NCI-H446 treated with DMSO at 0.1 percent for 48 hours (cell line): ENCODE measurements at regions not wholly inside any gene's neighbourhood (a gene's known extent, or its start where the extent isn't known, plus 50 kb on each side); places are given as distances from the start of the nearest gene placed in this dataset.

Experiments
- DNase-seq: peaks from one replicate; lab custom pipeline; 2025; lab: John Stamatoyannopoulos, UW

DNA sequence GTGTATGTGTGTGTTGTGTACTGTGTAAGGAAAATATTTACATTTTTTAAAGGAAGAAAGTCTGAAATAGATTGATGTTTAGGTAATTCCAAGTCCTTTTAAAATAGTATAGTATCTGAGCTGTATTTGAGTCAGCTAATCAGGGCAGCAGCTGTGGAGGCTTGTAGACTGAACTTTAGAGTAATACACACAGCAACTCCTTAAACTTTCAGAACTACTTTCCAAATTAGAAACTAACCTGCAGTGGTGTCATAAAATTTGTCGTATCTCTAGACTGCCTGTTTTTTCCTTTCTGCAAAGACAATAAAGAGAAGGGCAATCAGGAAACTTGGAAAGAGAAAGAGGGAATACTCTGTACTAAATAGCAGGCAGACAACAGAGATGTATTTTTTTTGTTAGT lies 391.0 kb upstream of the AZI2 start:
- no peak for DNase-seq

DNA sequence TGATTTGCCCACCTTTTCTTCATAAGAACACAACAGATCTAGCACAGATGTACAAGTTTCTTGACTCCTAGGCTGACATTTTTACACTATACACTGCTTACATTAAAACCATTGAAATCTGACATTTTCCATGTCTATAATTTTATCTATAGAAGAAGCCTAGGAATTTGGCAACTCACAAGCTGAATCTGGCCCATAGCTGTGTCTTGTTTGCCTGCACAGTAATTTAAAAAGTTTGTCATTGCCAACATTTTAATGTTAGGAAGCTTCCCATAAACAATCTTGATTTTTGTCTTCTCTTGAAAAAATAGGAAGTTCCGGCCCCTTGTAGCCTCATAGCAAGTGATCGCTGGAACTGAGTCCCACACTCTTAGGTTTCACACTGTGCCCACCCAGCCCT lies 394.6 kb upstream of the AZI2 start:
- no peak for DNase-seq

DNA sequence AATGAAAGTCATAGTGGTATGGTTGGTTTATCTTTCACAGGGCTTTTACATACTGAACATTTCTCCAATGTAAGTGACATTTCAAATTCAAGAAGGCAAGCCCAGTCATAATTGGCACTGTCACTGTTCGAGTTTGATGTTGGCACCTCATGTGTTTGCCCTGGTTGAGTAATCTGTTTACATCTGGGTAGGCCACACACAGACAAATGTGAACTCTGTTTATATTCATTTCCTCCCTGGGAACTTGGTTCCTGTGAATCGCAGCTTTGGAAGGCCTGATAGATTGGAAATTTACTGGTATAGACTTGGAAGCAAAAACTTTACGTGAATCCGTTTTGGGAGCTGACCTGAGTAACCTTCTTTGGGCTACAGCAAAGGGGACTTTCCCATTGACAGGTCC lies 395.2 kb upstream of the AZI2 start:
- no peak for DNase-seq

DNA sequence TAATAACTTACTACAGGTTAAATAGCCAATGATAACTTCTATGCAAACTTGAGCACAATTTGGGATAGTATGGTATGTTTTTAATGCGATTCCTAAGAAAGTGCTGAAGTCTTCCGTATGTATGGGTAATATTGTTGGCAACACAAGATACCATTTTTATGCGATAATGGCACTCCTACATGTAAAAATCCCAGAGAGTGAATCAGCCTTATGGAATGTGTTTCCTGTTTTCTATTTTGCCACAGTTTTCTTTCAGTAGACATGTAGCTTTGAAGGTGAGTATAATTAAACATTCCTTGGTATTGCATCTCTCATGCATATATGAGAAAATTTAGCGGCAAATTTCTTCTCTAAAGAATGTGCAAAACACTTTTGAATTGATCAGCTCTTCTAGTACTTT lies 396.8 kb upstream of the AZI2 start:
- DNase-seq, result no peak

DNA sequence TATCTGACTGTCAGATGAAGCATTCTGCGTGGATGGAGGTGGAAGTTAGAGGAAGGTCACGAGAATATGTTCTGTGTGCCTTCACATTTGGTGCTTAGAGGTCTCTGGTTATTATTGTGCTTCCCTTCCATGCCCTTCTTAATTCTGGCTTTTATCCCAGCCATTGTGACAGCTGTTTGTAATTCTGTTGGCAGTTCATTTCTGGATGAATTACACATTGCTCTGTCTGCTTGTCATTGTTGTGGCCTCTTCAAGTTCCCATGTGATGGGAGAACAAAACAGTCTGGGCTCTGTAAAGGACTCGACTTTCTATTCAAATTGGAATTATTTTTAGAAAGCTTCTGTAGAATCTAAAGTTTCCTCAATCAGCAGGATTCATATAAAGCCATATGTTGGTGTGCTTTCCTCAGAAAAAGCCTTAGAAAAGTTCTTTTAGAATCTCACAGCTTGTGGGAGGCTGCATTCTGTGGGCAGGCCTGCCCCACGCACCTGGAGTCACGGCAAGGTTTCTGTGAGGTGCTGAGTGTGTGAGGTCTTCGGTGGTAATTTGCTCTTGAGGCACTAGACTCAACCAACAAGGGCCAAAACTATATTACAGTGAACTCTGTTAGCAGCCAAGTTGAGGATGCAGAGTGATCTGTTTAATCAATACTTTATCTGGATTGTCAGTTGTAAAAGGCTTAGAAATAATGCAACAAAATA lies 397.4 kb upstream of the AZI2 start:
- peak; percentile 13 for DNase-seq

DNA sequence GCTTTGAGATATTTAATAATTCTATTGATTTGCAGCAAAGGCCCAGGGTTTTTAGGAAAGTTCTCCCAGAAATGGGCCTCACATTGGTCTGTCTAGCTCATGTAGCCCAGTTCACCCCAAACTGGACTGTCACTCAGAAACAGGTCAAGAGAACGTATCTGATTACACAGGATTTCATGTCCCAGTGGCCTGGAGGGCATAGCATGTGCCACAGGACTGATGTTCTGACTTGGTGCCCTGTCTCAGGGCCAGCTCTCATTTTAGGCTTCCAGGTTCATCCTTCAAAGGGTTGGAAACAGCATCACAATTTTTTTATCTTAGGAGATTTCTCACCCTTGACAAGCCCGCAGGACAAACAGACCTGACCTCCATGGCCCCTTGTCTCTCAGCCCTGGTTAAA lies 398.4 kb upstream of the AZI2 start:
- no peak for DNase-seq

DNA sequence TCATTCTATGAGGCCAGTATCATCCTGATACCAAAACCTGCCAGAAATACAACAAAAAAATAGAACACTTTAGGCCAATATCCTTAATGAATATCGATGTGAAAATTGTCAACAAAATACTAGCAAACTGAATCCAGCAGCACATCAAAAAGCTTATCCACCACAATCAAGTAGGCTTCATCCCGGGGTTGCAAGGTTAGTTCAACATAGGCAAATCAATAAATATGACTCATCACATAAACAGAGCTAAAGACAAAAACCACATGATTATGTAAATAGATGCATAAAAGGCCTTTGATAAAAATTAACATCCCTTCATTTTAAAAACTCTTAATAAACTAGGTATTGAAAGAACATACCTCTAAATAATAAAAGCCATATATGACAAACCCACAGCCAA lies 403.2 kb upstream of the AZI2 start:
- no peak for DNase-seq

DNA sequence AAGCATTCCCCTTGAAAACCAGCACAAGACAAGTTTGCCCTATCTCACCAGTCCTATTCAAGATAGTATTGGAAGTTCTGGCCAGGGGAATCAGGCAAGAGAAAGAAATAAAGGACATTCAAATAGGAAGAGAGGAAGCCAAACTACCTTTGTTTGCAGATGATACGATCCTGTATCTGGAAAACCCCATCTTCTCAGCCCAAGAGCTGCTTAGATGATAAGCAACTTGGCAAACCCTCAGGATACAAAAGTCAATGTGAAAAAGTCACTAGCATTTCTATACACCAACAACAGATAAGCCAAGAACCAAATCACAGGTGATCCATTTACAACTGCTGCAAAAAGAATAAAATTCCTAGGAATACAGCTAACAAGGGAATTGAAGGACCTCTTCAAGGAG lies 403.7 kb upstream of the AZI2 start:
- DNase-seq, result no peak

DNA sequence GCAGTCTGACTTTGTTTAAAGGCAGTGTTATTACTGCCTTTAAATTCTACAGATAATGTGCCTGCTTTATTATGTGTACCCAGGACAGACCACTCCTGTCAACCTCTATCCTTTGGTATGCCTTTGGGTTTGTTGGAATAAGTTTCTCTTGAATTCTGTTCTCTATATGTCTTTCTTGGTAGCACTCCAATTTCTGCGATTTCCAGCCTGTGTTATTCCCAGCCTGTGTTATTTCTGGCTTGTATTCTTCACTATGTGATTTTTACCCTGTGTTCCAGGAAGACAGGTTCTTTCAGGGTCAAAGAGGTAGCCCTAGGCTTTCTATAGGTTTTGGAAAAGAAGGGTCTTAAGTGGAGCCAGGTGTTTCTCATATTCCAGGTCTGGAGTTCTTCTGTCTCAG lies 407.4 kb upstream of the AZI2 start:
- DNase-seq, result no peak

DNA sequence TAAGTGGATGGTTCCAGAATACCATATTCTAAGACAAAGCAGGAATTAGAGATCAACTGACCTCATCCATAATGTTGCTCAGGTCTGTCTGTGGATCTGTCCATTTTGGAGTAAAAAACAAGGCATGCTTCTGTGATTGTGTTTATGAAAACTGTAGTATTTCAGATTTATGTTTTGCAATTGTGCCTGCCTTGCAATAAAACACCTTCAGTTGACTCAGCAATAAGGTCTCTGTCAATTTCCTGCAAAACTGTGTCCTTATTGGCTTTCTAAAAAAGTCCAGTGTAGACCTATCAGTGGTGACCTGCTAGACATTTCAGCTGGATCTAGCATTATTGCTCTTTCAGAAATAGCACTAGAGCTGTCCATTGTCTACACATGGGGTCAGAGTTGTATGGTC lies 409.5 kb upstream of the AZI2 start:
- DNase-seq, result no peak

DNA sequence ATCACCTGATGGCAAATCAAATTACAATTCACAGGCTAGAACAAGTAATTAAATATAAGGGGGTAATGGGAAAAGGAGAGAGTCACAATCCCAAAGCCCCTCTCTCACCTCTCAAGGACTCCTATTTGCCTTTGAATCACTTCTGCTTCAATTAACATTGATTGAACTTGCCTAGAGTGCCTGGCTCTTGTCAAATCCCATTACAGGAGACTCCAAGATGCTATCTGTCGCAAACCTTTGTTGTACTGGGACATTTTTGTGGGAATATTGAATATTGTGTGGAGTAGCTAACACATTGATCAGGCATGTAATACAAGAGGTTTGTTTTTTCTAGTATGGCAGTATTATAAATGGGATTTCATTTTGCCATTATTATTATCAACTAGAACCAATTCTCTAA lies 412.8 kb upstream of the AZI2 start:
- no peak for DNase-seq

DNA sequence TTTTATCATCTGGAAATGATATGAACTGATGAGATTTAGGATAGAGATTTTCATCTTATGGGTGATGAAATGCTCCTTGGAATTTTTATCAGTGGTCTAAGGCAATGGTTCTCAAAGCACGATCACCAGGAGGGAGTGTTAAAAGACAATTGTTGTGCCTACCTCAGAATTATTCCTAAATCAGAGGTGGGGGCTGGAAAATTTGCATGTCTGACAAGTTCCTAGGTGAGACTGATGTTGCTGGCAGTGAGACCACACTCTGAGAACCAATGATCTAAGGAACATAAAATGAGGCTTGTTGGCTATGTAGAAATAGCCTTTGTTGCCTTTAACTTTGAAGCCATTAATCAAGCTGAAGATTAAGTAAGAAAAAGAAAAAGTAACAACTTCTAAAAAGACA lies 416.6 kb upstream of the AZI2 start:
- DNase-seq, result no peak

DNA sequence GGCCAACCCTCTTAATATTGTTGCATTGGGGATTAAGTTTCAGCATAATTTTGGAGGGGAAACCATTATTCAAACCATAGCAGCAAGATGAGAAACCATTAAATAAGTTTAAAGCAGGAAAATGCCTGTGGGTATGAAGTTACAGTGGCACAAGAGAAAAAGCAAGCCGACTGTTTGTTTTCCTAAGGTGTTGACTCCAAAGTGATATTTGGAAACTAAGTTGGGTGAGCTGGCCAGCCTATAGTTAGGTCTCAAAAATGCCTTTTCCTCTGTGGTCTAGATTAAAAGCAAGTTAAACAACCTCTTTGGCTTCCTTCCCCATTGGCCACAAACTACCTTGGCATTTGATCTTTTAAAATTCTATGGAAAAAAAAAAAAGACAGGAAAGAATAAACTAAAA lies 419.8 kb upstream of the AZI2 start:
- DNase-seq, result no peak

DNA sequence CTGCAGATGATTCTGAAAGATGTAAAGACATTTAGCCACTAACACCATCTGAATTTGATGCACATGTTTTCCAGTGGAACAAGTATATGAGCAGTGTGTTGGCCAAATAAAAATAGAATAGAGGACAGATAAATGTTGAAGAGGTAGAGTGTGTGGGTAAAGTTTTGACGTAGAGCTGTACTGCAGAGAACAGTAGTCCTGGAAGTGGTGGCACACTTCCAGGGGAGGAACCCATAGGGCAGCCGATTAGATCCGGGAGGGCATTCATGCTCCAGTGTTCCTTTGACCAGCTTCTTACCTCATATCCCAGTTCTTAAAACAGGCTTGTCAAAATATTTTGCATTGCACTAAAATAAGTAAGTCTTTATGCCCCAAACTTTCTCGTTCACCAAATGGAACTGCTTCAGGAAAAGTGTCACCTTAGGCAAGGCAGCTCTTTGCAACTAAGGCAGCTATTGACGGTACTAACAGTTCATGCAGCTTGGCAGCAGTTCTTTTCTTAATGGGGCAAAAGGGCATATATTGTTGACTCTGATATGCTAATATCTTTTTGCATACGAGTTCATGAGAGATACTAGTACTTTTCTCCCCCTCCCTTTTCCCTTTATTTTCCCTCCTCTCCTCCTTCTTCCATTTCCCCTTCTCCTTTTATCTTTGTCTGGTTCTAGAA lies 429.3 kb upstream of the AZI2 start:
- DNase-seq, result no peak

DNA sequence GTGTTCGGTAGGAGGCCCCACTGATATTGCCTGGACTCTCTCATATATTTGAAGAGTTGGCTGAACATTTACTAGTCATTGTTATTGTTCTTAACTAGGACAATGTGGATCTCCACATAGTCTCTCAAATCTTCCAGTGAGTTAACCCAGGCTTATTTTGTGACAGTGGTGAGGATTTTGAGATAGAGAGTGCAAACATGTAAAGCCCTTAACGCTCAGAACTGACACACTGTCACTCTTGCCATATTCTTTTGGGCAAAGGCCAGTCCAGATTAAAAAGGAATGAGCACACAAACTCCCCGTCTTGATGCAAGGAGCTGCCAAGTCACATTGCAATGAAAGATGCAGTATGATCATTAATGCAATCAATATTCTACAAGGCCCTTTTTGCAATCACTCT lies 431.9 kb upstream of the AZI2 start:
- no peak for DNase-seq

DNA sequence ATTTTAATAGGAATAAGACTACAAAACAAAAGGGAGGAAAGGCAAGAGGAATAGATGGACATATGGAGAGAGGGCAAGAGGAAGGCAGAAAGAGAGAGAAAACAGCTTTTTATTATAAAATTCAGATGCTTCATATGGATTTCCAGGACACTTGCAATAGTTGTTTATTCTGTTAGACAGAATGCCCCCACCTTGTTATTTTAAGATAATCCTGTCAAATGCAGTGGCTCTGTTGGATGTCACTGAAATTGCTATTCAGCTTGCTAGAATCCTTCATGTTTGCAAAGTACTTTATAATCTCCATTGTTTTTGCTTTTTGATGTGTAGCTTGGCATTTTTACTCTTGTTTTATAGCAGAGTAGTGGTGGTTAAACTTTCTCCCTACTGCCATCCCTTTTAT lies 432.4 kb upstream of the AZI2 start:
- no peak for DNase-seq

DNA sequence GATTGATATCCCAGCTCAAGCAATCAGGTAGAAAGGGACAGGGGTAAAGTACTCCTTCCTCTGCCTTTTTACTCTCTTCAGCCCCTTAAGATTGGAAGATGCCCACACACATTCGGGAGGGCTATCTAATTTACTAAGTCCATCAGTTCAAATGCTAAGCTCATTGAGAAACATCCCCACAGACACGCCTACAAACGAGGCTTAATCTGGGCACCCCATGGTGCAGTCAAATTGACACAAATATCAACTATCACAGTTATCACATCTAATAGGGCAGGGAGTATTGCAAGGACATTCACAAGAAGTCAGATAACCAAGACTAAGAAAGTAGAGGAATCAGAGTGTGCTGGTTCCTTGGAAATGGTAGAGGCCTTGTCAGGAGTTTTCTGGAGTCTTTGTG lies 437.8 kb upstream of the AZI2 start:
- no peak for DNase-seq

DNA sequence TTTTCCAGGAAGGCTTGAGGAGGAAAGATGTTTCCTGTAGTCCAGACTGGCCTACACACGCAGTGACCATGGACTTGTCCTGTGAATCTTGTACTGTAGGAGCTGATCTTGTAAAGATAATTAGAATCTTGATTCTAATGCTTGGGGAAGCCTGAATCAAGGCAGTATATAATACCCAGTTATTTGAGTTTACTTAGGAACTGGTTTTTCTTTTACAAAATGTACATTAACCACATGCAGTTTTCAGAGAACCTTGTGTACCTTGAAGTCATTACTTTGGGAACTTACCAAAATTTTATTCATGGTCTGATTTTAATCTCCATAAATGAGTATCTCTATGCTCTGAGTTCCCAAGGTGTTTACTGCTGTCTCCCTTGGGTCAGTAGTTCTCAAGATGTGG lies 439.9 kb upstream of the AZI2 start:
- no peak for DNase-seq

DNA sequence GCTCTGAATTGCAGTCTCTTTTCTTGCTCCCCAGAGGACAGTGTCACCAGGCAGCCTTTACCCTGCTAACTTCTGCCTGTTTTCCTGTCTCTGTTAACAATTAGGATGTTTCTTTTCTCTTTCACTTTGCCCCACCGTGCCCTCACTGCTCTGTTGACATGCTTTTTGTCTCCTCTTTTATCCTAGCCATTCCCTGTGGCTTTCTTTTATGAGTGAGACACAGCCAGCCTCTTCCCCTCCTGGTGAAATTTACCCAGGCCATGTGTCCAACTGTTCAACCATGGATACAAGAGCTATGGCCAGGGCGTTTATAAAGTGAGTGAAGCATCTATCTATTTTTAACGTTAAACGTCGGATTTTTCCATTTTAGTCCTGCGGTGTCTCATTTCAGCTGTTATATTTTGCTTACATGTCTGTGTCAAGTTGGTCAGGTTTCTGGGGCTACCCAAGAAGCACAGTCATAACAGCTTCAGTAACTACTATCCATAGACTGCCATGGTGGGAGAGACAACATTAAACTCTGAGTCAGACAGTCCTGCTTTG lies 443.2 kb upstream of the AZI2 start:
- no peak for DNase-seq

DNA sequence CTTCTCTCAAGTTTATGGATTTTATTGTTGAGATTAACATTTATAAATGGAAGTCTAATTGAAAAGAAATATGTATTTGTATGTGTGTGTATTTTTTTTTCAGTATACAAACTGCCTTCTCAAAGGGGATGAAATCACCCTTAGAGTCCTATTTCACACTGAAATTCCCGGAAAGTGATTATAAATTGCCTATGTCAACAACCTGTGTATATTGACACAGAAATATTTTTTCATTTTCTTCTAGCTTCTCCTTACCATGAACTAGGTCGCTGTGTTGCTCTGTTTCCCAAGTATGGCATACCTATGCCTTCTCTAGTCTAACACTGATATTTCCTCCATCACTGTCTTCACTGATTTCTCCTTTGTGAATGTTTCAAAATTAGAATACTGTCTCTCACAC lies 444.0 kb upstream of the AZI2 start:
- DNase-seq, result no peak

DNA sequence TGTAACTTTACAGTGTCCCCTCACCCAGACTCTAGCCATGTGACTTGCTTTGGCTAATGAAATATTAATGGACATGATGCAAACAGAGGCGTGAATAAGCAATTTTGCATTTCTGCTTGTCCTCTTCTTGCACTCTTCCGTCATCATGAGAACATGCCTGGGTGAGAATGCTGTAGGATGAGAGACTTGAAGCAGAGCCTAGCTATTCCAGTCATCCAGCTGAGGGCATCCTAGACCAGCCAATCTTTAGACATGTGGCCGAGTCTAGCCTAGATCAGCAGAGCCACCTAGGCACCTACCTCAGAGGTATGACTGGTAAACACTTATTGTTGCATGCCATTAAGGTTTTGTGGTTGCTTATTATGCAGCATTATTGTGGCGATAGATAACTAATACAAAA lies 450.5 kb upstream of the AZI2 start:
- DNase-seq, result no peak

DNA sequence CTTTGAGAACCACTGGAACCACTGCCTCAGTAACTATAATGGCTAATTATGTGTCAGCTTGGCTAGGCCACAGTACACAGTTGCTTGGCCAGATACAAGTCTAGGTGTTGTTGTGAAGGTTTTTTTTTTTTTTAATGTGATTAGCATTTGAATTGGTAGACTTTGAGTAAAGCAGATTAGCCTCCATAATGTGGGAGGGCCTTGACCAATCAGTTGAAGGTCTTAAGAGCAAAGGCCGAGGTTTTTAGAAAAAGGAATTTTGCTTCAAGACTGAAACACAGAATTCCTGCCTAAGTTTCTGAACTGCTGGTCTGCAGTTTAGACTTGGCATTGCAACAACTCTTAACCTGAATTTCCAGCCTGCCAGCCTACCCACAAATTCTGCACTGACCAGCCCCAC lies 451.6 kb upstream of the AZI2 start:
- DNase-seq, result no peak

DNA sequence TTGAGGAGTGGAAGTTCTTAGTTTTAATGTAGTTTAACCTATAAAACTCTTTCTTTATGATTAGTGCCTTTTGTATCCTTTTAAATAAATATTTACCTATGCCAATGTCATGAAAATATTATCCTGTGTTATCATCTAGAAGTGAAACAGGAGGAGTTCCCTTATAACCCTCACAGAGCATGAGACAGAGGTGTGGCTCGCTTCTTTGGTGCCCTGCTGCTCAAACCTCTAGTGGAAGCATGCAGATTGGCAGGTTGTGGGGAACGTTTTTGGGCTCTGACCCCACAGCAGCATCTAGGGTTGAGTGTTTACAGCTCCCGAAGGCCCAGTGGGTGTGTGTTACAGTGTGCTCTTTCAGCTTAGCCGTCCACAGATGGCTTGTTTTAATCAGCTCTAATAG lies 459.4 kb upstream of the AZI2 start:
- DNase-seq, result no peak

DNA sequence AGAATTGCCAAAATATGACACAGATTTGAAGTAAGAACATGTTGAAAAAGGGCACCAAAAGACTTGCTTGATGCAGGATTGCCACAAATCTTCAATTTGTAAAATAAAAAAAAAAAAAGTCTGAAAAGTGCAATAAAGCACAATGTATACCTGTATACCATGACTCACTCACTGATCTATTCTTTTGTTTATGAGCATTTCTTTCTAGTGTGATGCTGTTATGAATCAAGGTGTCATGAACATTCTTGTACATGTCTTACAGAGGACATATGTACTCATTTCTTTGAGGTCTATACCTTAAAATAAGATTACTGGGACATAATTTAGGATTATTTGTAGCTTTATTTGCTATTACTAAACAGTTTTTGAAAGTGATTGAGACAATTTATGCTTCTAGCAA lies 464.9 kb upstream of the RBMS3 start:
- no peak for DNase-seq
